H1 (cell line): ENCODE measurements at regions not wholly inside any gene's neighbourhood (a gene's known extent, or its start where the extent isn't known, plus 50 kb on each side); places are given as distances from the start of the nearest gene placed in this dataset.
"Not testable (repeated sequence)": the region's sequence is repeated elsewhere in the genome, so short reads cannot be mapped to it uniquely, and the experiment has no call there.

Source experiments
- CTCF ChIA-PET: fragments of 300-600 bp; sonication (Branson Sonifier 250); formaldehyde crosslinking; loops from one replicate; lab custom pipeline; 2021; ENCODE audit not compliant: partially characterized antibody; lab: Charles Lee
- POLR2A ChIA-PET: fragments of 300-600 bp; sonication (Branson Sonifier 250); formaldehyde crosslinking; loops from one replicate; lab custom pipeline; 2021; ENCODE audit warnings: inconsistent platforms; ENCODE audit not compliant: partially characterized antibody; lab: Charles Lee
- DNase-seq, 2 experiments: peaks; one replicate each; pipeline versions ENCODE4 v3.0.0 to v3.0.0-alpha.2; 2010 to 2022; ENCODE audit warnings: low spot score in 2 of 2, low read depth in 1 of 2, mixed read lengths in 1 of 2
- FAIRE-seq: peaks from 2 replicates; lab custom pipeline; 2011; peaks lifted over from hg19 to GRCh38; lab: Jason Lieb, UNC
- H2AFZ ChIP-seq: 2 replicates; pipeline ENCODE4 v1.8.1; 2012; ENCODE audit warnings: low read length, inconsistent platforms
- H2AK5ac ChIP-seq: 2 replicates; pipeline ENCODE4 v1.6.1; 2013; ENCODE audit warnings: low read depth, low read length
- H2BK120ac ChIP-seq: replicated peaks from 2 replicates; pipeline ENCODE3; 2013; ENCODE audit warnings: low read depth, low read length, inconsistent platforms
- H2BK12ac ChIP-seq: 2 replicates; pipeline ENCODE4 v1.6.1; 2013; ENCODE audit warnings: low read depth, low read length
- H2BK15ac ChIP-seq: 2 replicates; pipeline ENCODE4 v1.6.1; 2013; ENCODE audit warnings: low read length
- H2BK20ac ChIP-seq: 2 replicates; pipeline ENCODE4 v1.6.1; 2013; ENCODE audit warnings: low read length
- H2BK5ac ChIP-seq: 2 replicates; pipeline ENCODE4 v1.6.1; 2013; ENCODE audit warnings: low read depth, low read length
- H3K14ac ChIP-seq: 2 replicates; pipeline ENCODE4 v1.6.1; 2013; ENCODE audit warnings: inconsistent platforms; ENCODE audit not compliant: insufficient read length
- H3K18ac ChIP-seq: 2 replicates; pipeline ENCODE4 v1.6.1; 2013; ENCODE audit warnings: low read length; ENCODE audit errors: extremely low read depth
- H3K23ac ChIP-seq: 2 replicates; pipeline ENCODE4 v1.6.1; 2013; ENCODE audit warnings: inconsistent platforms; ENCODE audit not compliant: insufficient read length
- H3K23me2 ChIP-seq: 2 replicates; pipeline ENCODE4 v1.6.1; 2013; ENCODE audit warnings: low read depth, low read length
- H3K27ac ChIP-seq: 2 replicates; pipeline ENCODE4 v1.6.1; 2011; ENCODE audit warnings: low read depth, low read length, inconsistent platforms
- H3K27me3 ChIP-seq, 4 experiments: replicated peaks in 1 of 4; 1 replicate in 1 of 4; 2 replicates in 3 of 4; pipeline versions ENCODE4 v1.6.1 to v1.8.1; 2011 to 2013; ENCODE audit warnings: low read length in 3 of 4, mild to moderate bottlenecking in 3 of 4, inconsistent platforms in 2 of 4, mixed read lengths in 2 of 4, moderate library complexity in 1 of 4; ENCODE audit not compliant: control insufficient read depth in 3 of 4, insufficient read depth in 3 of 4; ENCODE audit errors: extremely low read depth in 1 of 4
- H3K36me3 ChIP-seq, 4 experiments: 2 replicates each; pipeline versions ENCODE4 v1.6.1 to v1.8.1; 2011 to 2013; ENCODE audit warnings: mild to moderate bottlenecking in 4 of 4, low read length in 3 of 4, moderate library complexity in 2 of 4, control low read depth in 1 of 4, inconsistent platforms in 1 of 4; ENCODE audit not compliant: insufficient read depth in 4 of 4, control insufficient read depth in 2 of 4
- H3K4ac ChIP-seq: replicated peaks from 2 replicates; pipeline ENCODE3; 2013; ENCODE audit warnings: low read length, low read depth, mixed read lengths, inconsistent platforms; ENCODE audit not compliant: insufficient read length
- H3K4me1 ChIP-seq, 4 experiments: replicated peaks in 1 of 4; 1 replicate in 1 of 4; 2 replicates in 3 of 4; pipeline versions ENCODE4 v1.6.1 to v1.8.1; 2011 to 2013; ENCODE audit warnings: low read length in 3 of 4, inconsistent platforms in 2 of 4, mixed read lengths in 1 of 4; ENCODE audit not compliant: insufficient read depth in 4 of 4, control insufficient read depth in 3 of 4
- H3K4me2 ChIP-seq, 2 experiments: 2 replicates each; pipeline versions ENCODE4 v1.6.1 to v1.8.1; 2011 to 2013; ENCODE audit warnings: low read depth in 2 of 2, low read length in 2 of 2, control low read depth in 1 of 2, inconsistent platforms in 1 of 2, mild to moderate bottlenecking in 1 of 2; ENCODE audit not compliant: insufficient read depth in 1 of 2
- H3K4me3 ChIP-seq, 4 experiments: fragments of 200-600, 300-600 bp in 1 of 4; sonication (generic), shearing (Covaris generic), sonication (Bioruptor Twin) in 1 of 4; 2 replicates each; pipeline versions ENCODE4 v1.5.1 to v1.8.1; 2011 to 2016; ENCODE audit warnings: low read length in 4 of 4, low read depth in 3 of 4, control low read depth in 2 of 4, inconsistent platforms in 2 of 4, mild to moderate bottlenecking in 2 of 4, mixed read lengths in 1 of 4, moderate library complexity in 1 of 4; ENCODE audit not compliant: insufficient read depth in 2 of 4; ENCODE audit errors: extremely low read depth in 1 of 4
- H3K56ac ChIP-seq: replicated peaks from 2 replicates; pipeline ENCODE3; 2013; ENCODE audit warnings: low read depth, mild to moderate bottlenecking, mixed read lengths, low read length, inconsistent platforms; ENCODE audit not compliant: insufficient read length
- H3K79me1 ChIP-seq: 2 replicates; pipeline ENCODE4 v1.6.1; 2013; ENCODE audit warnings: low read depth, low read length, control low read depth
- H3K79me2 ChIP-seq, 2 experiments: 2 replicates each; pipeline versions ENCODE4 v1.6.1 to v1.8.1; 2012 to 2013; ENCODE audit warnings: low read length in 2 of 2, mild to moderate bottlenecking in 2 of 2, inconsistent platforms in 1 of 2; ENCODE audit not compliant: insufficient read depth in 2 of 2, control insufficient read depth in 1 of 2
- H3K9ac ChIP-seq, 4 experiments: replicated peaks in 1 of 4; 1 replicate in 1 of 4; 2 replicates in 3 of 4; pipeline versions ENCODE4 v1.6.1 to v1.8.1; 2011 to 2013; ENCODE audit warnings: low read depth in 3 of 4, low read length in 3 of 4, control low read depth in 2 of 4, mild to moderate bottlenecking in 2 of 4, moderate library complexity in 2 of 4, inconsistent platforms in 1 of 4; ENCODE audit errors: extremely low read depth in 1 of 4
- H3K9me3 ChIP-seq, 2 experiments: 2 replicates each; pipeline versions ENCODE4 v1.6.1 to v1.8.1; 2012 to 2013; ENCODE audit warnings: mild to moderate bottlenecking in 2 of 2, moderate library complexity in 2 of 2, control low read depth in 1 of 2, inconsistent platforms in 1 of 2, low read depth in 1 of 2, low read length in 1 of 2, mixed read lengths in 1 of 2; ENCODE audit not compliant: insufficient read depth in 2 of 2
- H4K20me1 ChIP-seq, 2 experiments: replicated peaks in 1 of 2; 2 replicates each; pipeline versions ENCODE3 to v1.8.1; 2011 to 2013; ENCODE audit warnings: inconsistent platforms in 2 of 2, low read length in 2 of 2, mild to moderate bottlenecking in 1 of 2; ENCODE audit not compliant: insufficient read depth in 2 of 2, control insufficient read depth in 1 of 2
- H4K5ac ChIP-seq: 2 replicates; pipeline ENCODE4 v1.6.1; 2013; ENCODE audit warnings: low read length, low read depth, mixed read lengths, inconsistent platforms; ENCODE audit not compliant: insufficient read length
- H4K8ac ChIP-seq: 2 replicates; pipeline ENCODE4 v1.8.0; 2013; ENCODE audit warnings: mild to moderate bottlenecking, moderate library complexity, low read length, inconsistent platforms; ENCODE audit not compliant: insufficient read depth; ENCODE audit errors: extremely low read depth
- H4K91ac ChIP-seq: replicated peaks from 2 replicates; pipeline ENCODE3; 2013; ENCODE audit warnings: low read length, mixed read lengths, inconsistent platforms; ENCODE audit not compliant: insufficient read length
- WGBS, 2 experiments: shearing (Covaris generic) in 1 of 2; methylation state at CpG; one replicate each; pipeline versions ENCODE4 v1.1.6 to v1.1.7; 2013 to 2015; ENCODE audit warnings: low lambda C conversion rate in 2 of 2, mixed read lengths in 2 of 2, inconsistent platforms in 1 of 2, low coverage in 1 of 2, missing lambda C conversion rate in 1 of 2; ENCODE audit not compliant: insufficient replicate concordance in 2 of 2, insufficient coverage in 1 of 2, insufficient read length in 1 of 2; ENCODE audit errors: extremely low coverage in 1 of 2, missing lambda C conversion rate in 1 of 2; 5-methylcytosine and 5-hydroxymethylcytosine counted together

GRCh38 chr2:161072436-161072835 is 87.8 kb upstream of the TANK start:
- H2AFZ ChIP-seq, H3K9me3 ChIP-seq, H2BK12ac ChIP-seq, H3K9ac ChIP-seq, H2BK5ac ChIP-seq, H4K5ac ChIP-seq, H2BK15ac ChIP-seq, H3K4ac ChIP-seq, H3K79me2 ChIP-seq, POLR2A ChIA-PET, H3K27me3 ChIP-seq, FAIRE-seq, H2BK20ac ChIP-seq, H3K56ac ChIP-seq, H2BK120ac ChIP-seq, H3K18ac ChIP-seq, H3K23ac ChIP-seq, H3K79me1 ChIP-seq, H3K23me2 ChIP-seq, H3K14ac ChIP-seq, H3K4me1 ChIP-seq, H4K20me1 ChIP-seq, DNase-seq, H3K27ac ChIP-seq, H3K36me3 ChIP-seq, H2AK5ac ChIP-seq, H4K8ac ChIP-seq, H3K4me2 ChIP-seq, H4K91ac ChIP-seq, H3K4me3 ChIP-seq: not testable (repeated sequence)
- 93% methylated on average over 2 of the region's 2 CpGs; no CpG with 5 or more reads in 1 of the 2 experiments for WGBS, 2 experiments
- CTCF ChIA-PET: interaction anchor here (0.5 kb wide), 1 partner anchor 281 kb away, joined by 3 read pairs; no protein-coding TSS in a partner anchor
